Lower leg skin (tissue), 3 donors: ENCODE measurements at regions not wholly inside any gene's neighbourhood (a gene's known extent, or its start where the extent isn't known, plus 50 kb on each side); places are given as distances from the start of the nearest gene placed in this dataset.
"Not testable (repeated sequence)": the region's sequence is repeated elsewhere in the genome, so short reads cannot be mapped to it uniquely, and the experiment has no call there.

Experiments
- DNase-seq, 2 donors: peaks; one replicate each; pipeline ENCODE4 v3.0.0-alpha.2; 2019; ENCODE audit warnings: low spot score in 2 of 2
- H3K4me3 ChIP-seq: fragments of 200-600 bp; sonication (generic); 2 replicates; pipeline ENCODE4 v1.5.1; 2017; ENCODE audit warnings: mild to moderate bottlenecking, low read depth; ENCODE audit not compliant: poor library complexity, severe bottlenecking
- WGBS, 2 donors: methylation state at CpG; one replicate each; pipeline ENCODE4 v1.1.5; 2018; 5-methylcytosine and 5-hydroxymethylcytosine counted together
- intact Hi-C: fragments of 100-400 bp; cut with DNase I; formaldehyde crosslinking; loops from one replicate; pipeline ENCODE4 v1.15.0; 2023; ENCODE audit warnings: low total_unique reads

- H3K4me3 ChIP-seq, DNase-seq, intact Hi-C loops: not testable (repeated sequence)
- no CpG with 5 or more reads among the region's 5 CpGs for WGBS, 2 donors
Measured at GRCh38 chr16:32876718-32877117, 200.8 kb upstream of the TP53TG3 start.

DNA sequence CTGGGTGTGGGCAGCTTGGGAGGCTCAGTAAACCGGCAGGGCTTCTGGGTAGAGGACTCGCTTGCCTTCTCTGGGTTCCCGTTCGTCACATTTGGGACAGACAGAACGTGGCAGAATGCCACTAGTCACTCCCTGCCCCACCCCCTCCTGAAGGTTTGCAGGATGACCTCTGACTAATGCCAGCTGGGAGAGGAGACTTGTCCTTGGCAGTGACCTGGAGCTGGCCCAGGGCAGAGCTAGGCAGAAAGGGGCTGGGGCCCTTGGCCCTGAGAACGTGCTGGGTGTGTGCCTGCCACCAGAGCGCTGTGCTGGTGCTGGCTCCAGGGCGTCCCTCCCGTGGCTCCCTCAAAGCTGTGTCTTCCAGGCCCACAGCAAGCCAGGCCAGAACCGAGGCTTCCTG is 197.8 kb upstream of the TP53TG3 start:
- intact Hi-C loops, H3K4me3 ChIP-seq, DNase-seq: not testable (repeated sequence)
- WGBS, 2 donors, result no CpG with 5 or more reads among the region's 10 CpGs

- WGBS, 2 donors, result no CpG with 5 or more reads among the region's 8 CpGs
- intact Hi-C loops, DNase-seq, H3K4me3 ChIP-seq: not testable (repeated sequence)
Measured at GRCh38 chr16:32873120-32873519, 197.2 kb upstream of the TP53TG3 start.

GRCh38 chr16:32870628-32871027 is 194.7 kb upstream of the TP53TG3 start:
- intact Hi-C loops, H3K4me3 ChIP-seq, DNase-seq: not testable (repeated sequence)
- no CpG with 5 or more reads among the region's 17 CpGs for WGBS, 2 donors

DNA sequence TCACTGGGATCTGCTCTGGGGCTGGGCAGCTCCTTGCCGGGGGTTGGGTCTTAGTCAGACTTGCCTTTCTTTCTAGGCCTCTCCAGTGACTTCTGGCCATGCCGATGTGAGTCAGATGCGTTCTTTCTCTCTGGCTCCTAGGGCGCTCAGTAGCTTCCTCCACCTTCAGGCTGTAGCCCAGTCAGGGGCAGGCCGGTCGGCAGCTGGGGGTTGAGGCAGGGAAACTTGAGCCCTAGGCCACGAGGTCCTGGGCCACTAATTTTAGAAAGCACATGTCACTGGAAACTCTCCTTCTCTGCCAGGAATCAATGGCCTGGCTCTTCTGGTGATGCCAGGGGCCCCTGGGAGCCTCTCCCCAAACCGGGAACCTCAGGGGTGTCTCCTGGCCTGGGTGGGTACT is 192.4 kb upstream of the TP53TG3 start:
- 70% methylated on average over 2 of the region's 8 CpGs; no CpG with 5 or more reads in 1 of the 2 donors for WGBS, 2 donors
- DNase-seq, result peak in 1 of 2 donors; percentile 31
- intact Hi-C loops, H3K4me3 ChIP-seq: not testable (repeated sequence)

DNA sequence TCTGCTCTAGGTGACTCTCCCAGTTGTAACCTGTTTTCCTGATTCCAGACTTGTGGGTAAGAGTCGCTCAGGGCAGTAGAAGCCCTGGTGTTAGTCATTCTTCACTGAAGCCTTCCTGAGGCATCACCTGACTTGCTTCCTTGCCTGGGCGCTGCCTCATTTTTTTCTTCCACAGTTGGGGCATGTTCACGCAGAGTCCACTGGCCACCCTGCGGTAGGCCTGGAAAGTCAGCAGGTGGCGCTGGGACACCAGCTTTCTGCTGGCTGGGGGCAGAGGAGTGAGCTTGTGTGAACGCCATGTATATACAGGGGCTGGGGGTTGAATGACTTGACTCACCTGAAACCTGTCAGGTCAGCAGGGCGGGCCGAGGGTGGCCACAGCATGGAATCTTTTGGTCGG is 189.3 kb upstream of the TP53TG3 start:
- intact Hi-C loops, DNase-seq, H3K4me3 ChIP-seq: not testable (repeated sequence)
- no CpG with 5 or more reads among the region's 9 CpGs for WGBS, 2 donors

GRCh38 chr16:32861476-32862201 is 185.7 kb upstream of the TP53TG3 start:
- intact Hi-C loops, DNase-seq, H3K4me3 ChIP-seq: not testable (repeated sequence)
- 76 to 79% methylated on average over 7 to 9 of the region's 10 CpGs for WGBS, 2 donors

GRCh38 chr16:32847379-32847778 is 171.4 kb upstream of the TP53TG3 start:
- intact Hi-C loops, DNase-seq, H3K4me3 ChIP-seq: not testable (repeated sequence)
- WGBS, 2 donors, result 67% methylated on average over 3 of the region's 4 CpGs; no CpG with 5 or more reads in 1 of the 2 donors

- WGBS, 2 donors, result 65 to 73% methylated on average over 6 to 7 of the region's 17 CpGs
- H3K4me3 ChIP-seq, intact Hi-C loops, DNase-seq: not testable (repeated sequence)
Measured at GRCh38 chr16:32845572-32845971, 169.6 kb upstream of the TP53TG3 start.

DNA sequence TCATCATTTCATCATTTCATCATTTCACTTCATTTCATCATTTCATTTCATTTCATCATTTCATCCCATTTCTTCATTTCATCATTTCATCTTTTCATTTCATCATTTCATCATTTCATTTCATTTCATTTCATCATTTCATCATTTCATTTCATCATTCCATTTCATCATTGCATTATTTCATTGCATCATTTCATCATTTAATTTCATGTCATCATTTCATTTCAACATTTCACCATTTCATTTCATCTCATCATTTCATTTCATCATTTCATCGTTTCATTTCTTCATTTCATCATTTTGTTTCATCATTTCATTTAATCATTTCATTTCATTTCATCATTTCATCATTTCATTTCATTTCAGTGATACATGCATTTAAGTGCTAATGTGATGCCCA is 166.9 kb upstream of the TP53TG3 start:
- WGBS, 2 donors, result 45 to 55% methylated on average over 1 of the region's 1 CpG
- H3K4me3 ChIP-seq, intact Hi-C loops, DNase-seq: not testable (repeated sequence)

DNA sequence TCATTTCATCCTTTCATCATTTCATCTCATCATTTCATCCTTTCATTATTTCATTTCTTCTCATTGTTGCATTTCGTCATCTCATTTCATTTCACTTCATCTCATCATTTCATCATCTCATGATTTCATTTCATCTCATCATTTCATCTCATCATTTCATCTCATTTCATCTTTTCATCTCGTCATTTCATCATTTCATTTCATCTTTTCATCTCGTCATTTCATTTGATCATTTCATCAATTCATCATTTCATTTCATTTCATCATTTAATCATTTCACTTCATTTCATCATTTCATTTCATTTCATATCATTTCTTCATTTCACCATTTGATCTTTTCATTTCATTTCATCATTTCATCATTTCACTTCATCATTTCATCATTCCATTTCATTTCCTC is 131.3 kb upstream of the TP53TG3 start:
- DNase-seq, H3K4me3 ChIP-seq, intact Hi-C loops: not testable (repeated sequence)
- 79 to 81% methylated on average over 3 of the region's 3 CpGs for WGBS, 2 donors

GRCh38 chr16:32805639-32806038 is 129.7 kb upstream of the TP53TG3 start:
- 44 to 48% methylated on average over 2 of the region's 2 CpGs for WGBS, 2 donors
- intact Hi-C loops, DNase-seq, H3K4me3 ChIP-seq: not testable (repeated sequence)
